B cell (primary cell): ENCODE measurements at regions not wholly inside any gene's neighbourhood (a gene's known extent, or its start where the extent isn't known, plus 50 kb on each side); places are given as distances from the start of the nearest gene placed in this dataset.

ENCODE experiments used
- ATAC-seq: fragments of 200-7000 bp; cut with Tn5 transposase; one replicate; pipeline ENCODE4 v1.10.0; 2021; ENCODE audit warnings: low read depth, mild to moderate bottlenecking, moderate number of reproducible peaks, moderate library complexity
- CTCF ChIA-PET: fragments of 350-600 bp; sonication (Branson Sonifier 250); formaldehyde crosslinking; loops from one replicate; lab custom pipeline; 2021; ENCODE audit warnings: antibody characterized with exemption, inconsistent platforms; lab: Charles Lee
- POLR2A ChIA-PET: fragments of 350-600 bp; sonication (Branson Sonifier 250); formaldehyde crosslinking; loops from one replicate; lab custom pipeline; 2021; ENCODE audit warnings: antibody characterized with exemption; lab: Charles Lee
- DNase-seq: peaks from one replicate; pipeline ENCODE4 v3.0.0; 2013
- H2AFZ ChIP-seq: 2 replicates; pipeline ENCODE4 v1.6.1; 2012; ENCODE audit warnings: mild to moderate bottlenecking, low read depth, low read length; ENCODE audit not compliant: insufficient read depth, poor library complexity, severe bottlenecking
- H3K27ac ChIP-seq, 2 donors: 1 replicate in 1 of 2; 2 replicates in 1 of 2; pipeline ENCODE4 v1.5.1; 2012 to 2013; ENCODE audit warnings: low read length in 2 of 2, mild to moderate bottlenecking in 2 of 2, moderate library complexity in 1 of 2
- H3K27me3 ChIP-seq, 4 experiments: fragments of 200-600 bp in 1 of 4; sonication (generic) in 1 of 4; replicated peaks in 1 of 4; 1 replicate in 2 of 4; 2 replicates in 2 of 4; pipeline versions ENCODE4 v1.6.1 to v1.7.0; 2013 to 2016; ENCODE audit warnings: low read length in 3 of 4, mild to moderate bottlenecking in 2 of 4, mixed read lengths in 1 of 4, moderate library complexity in 1 of 4; ENCODE audit not compliant: insufficient read depth in 4 of 4, control insufficient read depth in 3 of 4; ENCODE audit errors: control extremely low read depth in 1 of 4
- H3K36me3 ChIP-seq, 2 experiments: replicated peaks in 1 of 2; 1 replicate in 1 of 2; 2 replicates in 1 of 2; pipeline versions ENCODE4 v1.6.1 to v1.7.1; 2013; ENCODE audit warnings: low read length in 1 of 2; ENCODE audit not compliant: insufficient read depth in 2 of 2, control insufficient read depth in 1 of 2; ENCODE audit errors: control extremely low read depth in 1 of 2, extremely low read depth in 1 of 2
- H3K4me1 ChIP-seq, 2 donors: fragments of 200-600 bp in 1 of 2; sonication (generic) in 1 of 2; 1 replicate in 1 of 2; 2 replicates in 1 of 2; pipeline versions ENCODE4 v1.5.1 to v1.6.1; 2013 to 2017; ENCODE audit warnings: low read length in 2 of 2; ENCODE audit not compliant: control insufficient read depth in 2 of 2, insufficient read depth in 2 of 2
- H3K4me2 ChIP-seq: replicated peaks from 2 replicates; pipeline ENCODE3; 2012; ENCODE audit warnings: mild to moderate bottlenecking, low read depth, low read length; ENCODE audit not compliant: poor library complexity, severe bottlenecking
- H3K4me3 ChIP-seq, 5 experiments: fragments of 200-600 bp in 1 of 5; sonication (generic) in 1 of 5; 1 replicate in 3 of 5; 2 replicates in 2 of 5; pipeline versions ENCODE4 v1.5.1 to v1.7.0; 2011 to 2016; ENCODE audit warnings: low read length in 4 of 5, mild to moderate bottlenecking in 4 of 5, low read depth in 2 of 5, control low read depth in 1 of 5, moderate library complexity in 1 of 5; ENCODE audit not compliant: insufficient read depth in 1 of 5; ENCODE audit errors: control extremely low read depth in 1 of 5, extremely low read depth in 1 of 5
- H3K79me2 ChIP-seq: fragments of 200-600 bp; sonication (generic); one replicate; pipeline ENCODE4 v1.6.0; 2016; ENCODE audit warnings: low read length; ENCODE audit not compliant: control insufficient read depth, insufficient read depth
- H3K9ac ChIP-seq: fragments of 200-600 bp; sonication (generic); 2 replicates; pipeline ENCODE4 v1.6.1; 2017; ENCODE audit warnings: mild to moderate bottlenecking, low read length, moderate library complexity
- H3K9me3 ChIP-seq, 3 donors: one replicate each; pipeline versions ENCODE4 v1.6.1 to v1.7.1; 2013; ENCODE audit warnings: low read length in 2 of 3; ENCODE audit not compliant: control insufficient read depth in 2 of 3, insufficient read depth in 1 of 3; ENCODE audit errors: control extremely low read depth in 1 of 3
- H4K20me1 ChIP-seq: 2 replicates; pipeline ENCODE4 v1.6.0; 2012; ENCODE audit warnings: mild to moderate bottlenecking, low read length; ENCODE audit not compliant: insufficient read depth, control insufficient read depth, poor library complexity, severe bottlenecking
- H3K27ac Mint-ChIP-seq: one replicate; pipeline ENCODE4 v1.8.0; 2021; ENCODE audit warnings: mixed read lengths
- H3K27me3 Mint-ChIP-seq: one replicate; pipeline ENCODE4 v1.8.0; 2021; ENCODE audit warnings: mixed read lengths
- H3K4me1 Mint-ChIP-seq: one replicate; pipeline ENCODE4 v1.8.0; 2021; ENCODE audit warnings: mixed read lengths
- H3K4me3 Mint-ChIP-seq: one replicate; pipeline ENCODE4 v1.8.0; 2021; ENCODE audit warnings: mixed read lengths
- H3K9me3 Mint-ChIP-seq: one replicate; pipeline ENCODE4 v1.8.0; 2022; ENCODE audit warnings: mixed read lengths; ENCODE audit not compliant: insufficient read depth
- CTCF ChIP-seq: fragments of 200-600 bp; IDR thresholded peaks from one replicate; pipeline ENCODE4 v1.8.0; 2022; ENCODE audit warnings: antibody characterized with exemption, mild to moderate bottlenecking
- EZH2 ChIP-seq: IDR thresholded peaks from 2 replicates; pipeline ENCODE4 v1.6.1; 2012; ENCODE audit warnings: borderline replicate concordance, low read depth, mild to moderate bottlenecking, moderate library complexity, low read length; ENCODE audit not compliant: insufficient read depth, poor library complexity, severe bottlenecking
- WGBS: methylation state at CpG from one replicate; pipeline ENCODE4 v1.1.5; 2013; ENCODE audit warnings: missing lambda C conversion rate; ENCODE audit not compliant: insufficient coverage; 5-methylcytosine and 5-hydroxymethylcytosine counted together
- intact Hi-C: fragments of 100-400 bp; cut with micrococcal nuclease; formaldehyde crosslinking; loops from one replicate; pipeline ENCODE4 v1.10.0; 2022

- no peak overlapping the region for H3K4me3 Mint-ChIP-seq
- ATAC-seq = no peak
- no peak for DNase-seq
- H3K27me3 ChIP-seq = no peaks in the 10 kb centered on the region
- H3K79me2 ChIP-seq = no peaks in the 10 kb centered on the region
- H3K4me1 Mint-ChIP-seq = no peaks in the 10 kb centered on the region
- POLR2A ChIA-PET = no interaction called here
- CTCF ChIA-PET = no interaction called here
- no peaks in the 10 kb centered on the region for H3K4me1 ChIP-seq
- no peaks in the 10 kb centered on the region for H4K20me1 ChIP-seq
- TF ChIP-seq CTCF = no peak
- no peak for TF ChIP-seq EZH2
- no peak overlapping the region for H3K27ac Mint-ChIP-seq
- no peak overlapping the region for H2AFZ ChIP-seq
- no peak overlapping the region for H3K4me3 ChIP-seq
- no peaks in the 10 kb centered on the region for H3K9me3 Mint-ChIP-seq
- H3K27ac ChIP-seq = no peak overlapping the region
- H3K27me3 Mint-ChIP-seq = no peaks in the 10 kb centered on the region
- H3K4me2 ChIP-seq = no peak overlapping the region
- H3K9me3 ChIP-seq = no peaks in the 10 kb centered on the region
- intact Hi-C loops = no loop called here
- 83% methylated on average over 1 of the region's 3 CpGs for WGBS
- H3K9ac ChIP-seq = no peak overlapping the region
- no peaks in the 10 kb centered on the region for H3K36me3 ChIP-seq
Measured at GRCh38 chr3:81048058-81048665, 713.3 kb downstream of the GBE1 start.

- no peaks in the 10 kb centered on the region for H3K79me2 ChIP-seq
- intact Hi-C loops = no loop called here
- H3K27me3 ChIP-seq = no peaks in the 10 kb centered on the region
- H3K36me3 ChIP-seq = no peaks in the 10 kb centered on the region
- no peak overlapping the region for H3K27ac ChIP-seq
- WGBS = no CpG with 5 or more reads among the region's 1 CpG
- Mint-ChIP-seq H3K27ac (no peak overlapping the region), H3K4me3 (no peak overlapping the region), H3K4me1 (no peaks in the 10 kb centered on the region), H3K27me3 (no peaks in the 10 kb centered on the region), H3K9me3 (no peaks in the 10 kb centered on the region)
- no peak overlapping the region for H3K4me3 ChIP-seq
- no peak overlapping the region for H2AFZ ChIP-seq
- H3K9ac ChIP-seq = no peak overlapping the region
- DNase-seq (no peak), ATAC-seq (no peak)
- no peaks in the 10 kb centered on the region for H3K4me1 ChIP-seq
- CTCF ChIA-PET = no interaction called here
- H3K9me3 ChIP-seq = no peaks in the 10 kb centered on the region
- no peak for TF ChIP-seq EZH2
- no peak for TF ChIP-seq CTCF
- no peaks in the 10 kb centered on the region for H4K20me1 ChIP-seq
- H3K4me2 ChIP-seq = no peak overlapping the region
- POLR2A ChIA-PET = no interaction called here
Measured at GRCh38 chr3:81045976-81046375, 715.5 kb downstream of the GBE1 start.
